PC-9 (cell line): ENCODE measurements at regions not wholly inside any gene's neighbourhood (a gene's known extent, or its start where the extent isn't known, plus 50 kb on each side); places are given as distances from the start of the nearest gene placed in this dataset.

Experiments
- CTCF ChIP-seq: fragments of 200-600 bp; sonication (generic); conservative IDR thresholded peaks from 2 replicates; pipeline ENCODE4 v1.6.1; 2017; ENCODE audit warnings: mixed run types, antibody characterized with exemption, mild to moderate bottlenecking, moderate library complexity
- EZH2 ChIP-seq: fragments of 200-600 bp; sonication (generic); IDR thresholded peaks from 2 replicates; pipeline ENCODE4 v1.8.0; 2017; ENCODE audit warnings: antibody characterized with exemption, low read depth

DNA sequence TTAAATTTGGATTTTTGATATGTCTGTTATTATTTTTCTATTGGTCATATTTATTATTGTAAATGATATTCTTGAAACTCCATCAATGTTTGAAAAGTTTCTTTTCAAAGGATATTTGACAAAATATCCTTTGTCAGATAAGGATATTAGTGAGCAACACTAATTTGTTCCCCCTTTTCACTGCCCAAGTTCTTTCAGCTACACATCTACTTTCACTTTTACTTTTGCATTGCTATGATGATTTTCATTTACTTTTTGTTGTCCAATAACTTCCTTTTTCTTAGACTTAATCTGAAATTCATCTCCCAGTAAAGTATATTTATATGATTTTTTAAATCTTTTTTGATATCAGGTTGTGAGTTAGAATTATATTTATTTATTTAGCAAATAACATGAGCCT, 542.3 kb upstream of the ADGRL3 start:
- TF ChIP-seq CTCF (no peak), EZH2 (no peak)
